GM21390 (cell line): ENCODE measurements at regions not wholly inside any gene's neighbourhood (a gene's known extent, or its start where the extent isn't known, plus 50 kb on each side); places are given as distances from the start of the nearest gene placed in this dataset.
A peak's percentile ranks its signal among the peaks of the same experiment; 100 is the strongest.
"Not testable (repeated sequence)": the region's sequence is repeated elsewhere in the genome, so short reads cannot be mapped to it uniquely, and the experiment has no call there.

Experiments
- ATAC-seq: cut with Tn5 transposase; IDR thresholded peaks from one replicate; pipeline ENCODE4 v1.9.1; 2021; ENCODE audit not compliant: unreplicated experiment

- ATAC-seq = no peak
These were observed 109.2 kb downstream of the OSTF1 start for GRCh38 chr9:75197561-75197960.

GRCh38 chr9:75198436-75198835 is 110.1 kb downstream of the OSTF1 start:
- no peak for ATAC-seq

- ATAC-seq = no peak
These were observed 112.7 kb downstream of the OSTF1 start for GRCh38 chr9:75200892-75201470.

GRCh38 chr9:75201480-75202209 is 113.3 kb downstream of the OSTF1 start:
- ATAC-seq = no peak

- ATAC-seq = not testable (repeated sequence)
These were observed 119.7 kb downstream of the OSTF1 start for GRCh38 chr9:75207997-75208396.

GRCh38 chr9:75210215-75210614 is 121.9 kb downstream of the OSTF1 start:
- no peak for ATAC-seq

- no peak for ATAC-seq
These were observed 125.5 kb downstream of the OSTF1 start for GRCh38 chr9:75213765-75214164.

GRCh38 chr9:75226403-75227139 is 138.3 kb downstream of the OSTF1 start:
- no peak for ATAC-seq

GRCh38 chr9:75228893-75229292 is 140.6 kb downstream of the OSTF1 start:
- no peak for ATAC-seq

- no peak for ATAC-seq
These were observed 141.5 kb downstream of the OSTF1 start for GRCh38 chr9:75229605-75230332.

GRCh38 chr9:75230469-75230868 is 142.2 kb downstream of the OSTF1 start:
- ATAC-seq = no peak

GRCh38 chr9:75231167-75231566 is 142.9 kb downstream of the OSTF1 start:
- ATAC-seq = no peak

GRCh38 chr9:75233011-75233410 is 144.7 kb downstream of the OSTF1 start:
- ATAC-seq = no peak

GRCh38 chr9:75235632-75236031 is 147.3 kb downstream of the OSTF1 start:
- ATAC-seq = no peak

GRCh38 chr9:75238311-75238976 is 150.1 kb downstream of the OSTF1 start:
- ATAC-seq = peak; percentile 87

- ATAC-seq = no peak
These were observed 150.9 kb downstream of the OSTF1 start for GRCh38 chr9:75239176-75239575.

- ATAC-seq = no peak
These were observed 154.1 kb downstream of the OSTF1 start for GRCh38 chr9:75242426-75242825.

GRCh38 chr9:75246949-75247348 is 158.6 kb downstream of the OSTF1 start:
- ATAC-seq = no peak

GRCh38 chr9:75265525-75265972 is 177.2 kb downstream of the OSTF1 start:
- peak; percentile 79 for ATAC-seq

GRCh38 chr9:75269197-75269596 is 180.9 kb downstream of the OSTF1 start:
- ATAC-seq = no peak

- ATAC-seq = not testable (repeated sequence)
These were observed 184.7 kb downstream of the OSTF1 start for GRCh38 chr9:75273055-75273454.
